Type B pancreatic cell (in vitro differentiated cells): ENCODE measurements at regions not wholly inside any gene's neighbourhood (a gene's known extent, or its start where the extent isn't known, plus 50 kb on each side); places are given as distances from the start of the nearest gene placed in this dataset.

Experiments
- DNase-seq: peaks from one replicate; pipeline ENCODE4 v3.0.0; 2021; ENCODE audit warnings: mixed read lengths; ENCODE audit not compliant: unreplicated experiment; ENCODE audit errors: extremely low spot score
- H3K27ac Mint-ChIP-seq: 2 replicates; pipeline ENCODE4 v1.8.0; 2021; ENCODE audit warnings: mild to moderate bottlenecking, mixed read lengths
- H3K27me3 Mint-ChIP-seq: 2 replicates; pipeline ENCODE4 v1.8.0; 2021; ENCODE audit warnings: mixed read lengths
- H3K36me3 Mint-ChIP-seq: 2 replicates; pipeline ENCODE4 v1.8.0; 2021; ENCODE audit warnings: mixed read lengths
- H3K4me1 Mint-ChIP-seq: one replicate; pipeline ENCODE4 v1.8.0; 2021; ENCODE audit warnings: mixed read lengths; ENCODE audit not compliant: unreplicated experiment
- H3K4me3 Mint-ChIP-seq: 2 replicates; pipeline ENCODE4 v1.8.0; 2021; ENCODE audit warnings: mild to moderate bottlenecking, mixed read lengths
- H3K9me3 Mint-ChIP-seq: 2 replicates; pipeline ENCODE4 v1.8.0; 2021; ENCODE audit warnings: mixed read lengths
- TF ChIP-seq, protein P1 (sequence below): fragments of 200-600 bp; sonication (generic); conservative IDR thresholded peaks from 2 replicates; pipeline ENCODE4 v1.5.0; 2021; ENCODE audit warnings: antibody characterized with exemption, mild to moderate bottlenecking

- Mint-ChIP-seq H3K36me3 (no peaks in the 10 kb centered on the region), H3K4me1 (peaks cover 8% of the 10 kb centered on the region), H3K9me3 (no peaks in the 10 kb centered on the region)
Observed at GRCh38 chr4:125262502-125262901, 52.3 kb upstream of the FAT4 start.

DNA sequence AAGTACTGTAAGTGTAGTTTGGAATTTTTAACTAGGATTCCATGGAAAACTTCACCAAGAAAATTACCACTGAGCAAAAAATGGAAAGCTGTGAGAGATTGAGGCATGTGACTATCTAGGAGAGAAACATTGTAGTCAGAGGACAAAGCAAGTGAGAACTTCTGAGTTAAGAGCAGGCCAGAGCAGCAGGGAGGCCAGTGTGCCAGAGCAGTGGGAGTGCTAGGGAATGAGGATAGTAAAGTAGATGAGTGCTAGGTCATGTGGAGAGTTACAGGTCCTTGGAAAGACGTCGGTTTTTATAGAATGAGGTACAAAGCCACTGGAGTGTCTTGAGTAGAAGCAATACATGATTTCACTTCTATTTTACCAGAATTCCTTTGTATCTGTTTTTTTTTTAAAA lies 52.7 kb upstream of the FAT4 start:
- no peaks in the 10 kb centered on the region for H3K27me3 Mint-ChIP-seq
- TF ChIP-seq, protein P1, sequence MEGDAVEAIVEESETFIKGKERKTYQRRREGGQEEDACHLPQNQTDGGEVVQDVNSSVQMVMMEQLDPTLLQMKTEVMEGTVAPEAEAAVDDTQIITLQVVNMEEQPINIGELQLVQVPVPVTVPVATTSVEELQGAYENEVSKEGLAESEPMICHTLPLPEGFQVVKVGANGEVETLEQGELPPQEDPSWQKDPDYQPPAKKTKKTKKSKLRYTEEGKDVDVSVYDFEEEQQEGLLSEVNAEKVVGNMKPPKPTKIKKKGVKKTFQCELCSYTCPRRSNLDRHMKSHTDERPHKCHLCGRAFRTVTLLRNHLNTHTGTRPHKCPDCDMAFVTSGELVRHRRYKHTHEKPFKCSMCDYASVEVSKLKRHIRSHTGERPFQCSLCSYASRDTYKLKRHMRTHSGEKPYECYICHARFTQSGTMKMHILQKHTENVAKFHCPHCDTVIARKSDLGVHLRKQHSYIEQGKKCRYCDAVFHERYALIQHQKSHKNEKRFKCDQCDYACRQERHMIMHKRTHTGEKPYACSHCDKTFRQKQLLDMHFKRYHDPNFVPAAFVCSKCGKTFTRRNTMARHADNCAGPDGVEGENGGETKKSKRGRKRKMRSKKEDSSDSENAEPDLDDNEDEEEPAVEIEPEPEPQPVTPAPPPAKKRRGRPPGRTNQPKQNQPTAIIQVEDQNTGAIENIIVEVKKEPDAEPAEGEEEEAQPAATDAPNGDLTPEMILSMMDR, result no peak
- H3K9me3 Mint-ChIP-seq, result no peaks in the 10 kb centered on the region
- H3K27ac Mint-ChIP-seq, result no peak overlapping the region
- no peaks in the 10 kb centered on the region for H3K36me3 Mint-ChIP-seq
- no peak overlapping the region for H3K4me3 Mint-ChIP-seq
- H3K4me1 Mint-ChIP-seq, result peaks cover 4% of the 10 kb centered on the region
- DNase-seq, result no peak

More at GRCh38 chr4:125262502-125262901, 52.3 kb upstream of the FAT4 start:
- Mint-ChIP-seq H3K4me3 (no peak overlapping the region), H3K27me3 (no peaks in the 10 kb centered on the region), H3K27ac (no peak overlapping the region)
- TF ChIP-seq, protein P1, result no peak
- DNase-seq, result no peak

DNA sequence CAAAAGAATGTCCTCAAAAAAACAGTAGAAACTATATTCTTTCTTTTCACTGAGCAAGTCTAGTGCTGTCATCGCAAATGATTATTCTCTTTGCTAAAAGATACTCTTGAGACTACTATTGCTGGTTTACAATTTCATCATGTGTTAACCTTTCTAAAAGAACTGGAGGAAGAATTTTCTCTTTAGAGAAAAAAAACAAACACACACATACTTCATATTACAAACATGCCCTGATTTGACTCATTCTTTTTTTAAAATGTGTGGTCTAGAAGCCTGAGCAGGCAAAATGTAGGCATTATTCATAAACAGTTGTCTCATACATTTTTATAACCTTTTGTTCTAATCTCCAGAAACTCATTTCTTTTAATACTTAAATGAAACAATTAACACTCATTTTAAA lies 60.6 kb upstream of the FAT4 start:
- H3K4me1 Mint-ChIP-seq, result peaks cover 10% of the 10 kb centered on the region
- H3K27ac Mint-ChIP-seq, result no peak overlapping the region
- TF ChIP-seq, protein P1, result no peak
- no peak overlapping the region for H3K4me3 Mint-ChIP-seq
- no peaks in the 10 kb centered on the region for H3K36me3 Mint-ChIP-seq
- no peaks in the 10 kb centered on the region for H3K27me3 Mint-ChIP-seq
- no peaks in the 10 kb centered on the region for H3K9me3 Mint-ChIP-seq
- no peak for DNase-seq

- H3K4me1 Mint-ChIP-seq, result peaks cover 5% of the 10 kb centered on the region
- H3K36me3 Mint-ChIP-seq, result no peaks in the 10 kb centered on the region
- H3K27ac Mint-ChIP-seq, result no peak overlapping the region
- no peaks in the 10 kb centered on the region for H3K9me3 Mint-ChIP-seq
- no peak for DNase-seq
- H3K4me3 Mint-ChIP-seq, result no peak overlapping the region
- no peaks in the 10 kb centered on the region for H3K27me3 Mint-ChIP-seq
- TF ChIP-seq, protein P1, result peak; percentile 72
Observed at GRCh38 chr4:125244848-125245450, 69.8 kb upstream of the FAT4 start.

GRCh38 chr4:125243789-125244397 lies 70.9 kb upstream of the FAT4 start:
- no peaks in the 10 kb centered on the region for H3K27me3 Mint-ChIP-seq
- no peak overlapping the region for H3K27ac Mint-ChIP-seq
- DNase-seq, result no peak
- no peaks in the 10 kb centered on the region for H3K36me3 Mint-ChIP-seq
- H3K4me3 Mint-ChIP-seq, result no peak overlapping the region
- TF ChIP-seq, protein P1, result no peak
- no peaks in the 10 kb centered on the region for H3K9me3 Mint-ChIP-seq
- H3K4me1 Mint-ChIP-seq, result peaks cover 5% of the 10 kb centered on the region
